Choroid plexus epithelial cell (primary cell): ENCODE measurements at regions not wholly inside any gene's neighbourhood (a gene's known extent, or its start where the extent isn't known, plus 50 kb on each side); places are given as distances from the start of the nearest gene placed in this dataset.

Experiments
- DNase-seq: peaks from one replicate; pipeline ENCODE4 v3.0.0-alpha.2; 2010; ENCODE audit warnings: low read depth
- H3K4me3 ChIP-seq: 2 replicates; pipeline ENCODE4 v1.5.1; 2011; ENCODE audit warnings: low read depth, mild to moderate bottlenecking, control low read depth, low read length, moderate library complexity
- TF ChIP-seq, protein P1 (sequence below): conservative IDR thresholded peaks from 2 replicates; pipeline ENCODE4 v1.5.1; 2011; ENCODE audit warnings: low read depth, mild to moderate bottlenecking, control low read depth, inconsistent platforms, low read length, moderate library complexity

- H3K4me3 ChIP-seq, result no peak overlapping the region
- no peak for DNase-seq
- TF ChIP-seq, protein P1, sequence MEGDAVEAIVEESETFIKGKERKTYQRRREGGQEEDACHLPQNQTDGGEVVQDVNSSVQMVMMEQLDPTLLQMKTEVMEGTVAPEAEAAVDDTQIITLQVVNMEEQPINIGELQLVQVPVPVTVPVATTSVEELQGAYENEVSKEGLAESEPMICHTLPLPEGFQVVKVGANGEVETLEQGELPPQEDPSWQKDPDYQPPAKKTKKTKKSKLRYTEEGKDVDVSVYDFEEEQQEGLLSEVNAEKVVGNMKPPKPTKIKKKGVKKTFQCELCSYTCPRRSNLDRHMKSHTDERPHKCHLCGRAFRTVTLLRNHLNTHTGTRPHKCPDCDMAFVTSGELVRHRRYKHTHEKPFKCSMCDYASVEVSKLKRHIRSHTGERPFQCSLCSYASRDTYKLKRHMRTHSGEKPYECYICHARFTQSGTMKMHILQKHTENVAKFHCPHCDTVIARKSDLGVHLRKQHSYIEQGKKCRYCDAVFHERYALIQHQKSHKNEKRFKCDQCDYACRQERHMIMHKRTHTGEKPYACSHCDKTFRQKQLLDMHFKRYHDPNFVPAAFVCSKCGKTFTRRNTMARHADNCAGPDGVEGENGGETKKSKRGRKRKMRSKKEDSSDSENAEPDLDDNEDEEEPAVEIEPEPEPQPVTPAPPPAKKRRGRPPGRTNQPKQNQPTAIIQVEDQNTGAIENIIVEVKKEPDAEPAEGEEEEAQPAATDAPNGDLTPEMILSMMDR, result no peak
These were observed 225.9 kb upstream of the CITED2 start for GRCh38 chr6:139600343-139600742.

GRCh38 chr6:139597771-139598755, 223.6 kb upstream of the CITED2 start:
- peak; percentile 97 for DNase-seq
- no peak overlapping the region for H3K4me3 ChIP-seq
- TF ChIP-seq, protein P1, result no peak

DNA sequence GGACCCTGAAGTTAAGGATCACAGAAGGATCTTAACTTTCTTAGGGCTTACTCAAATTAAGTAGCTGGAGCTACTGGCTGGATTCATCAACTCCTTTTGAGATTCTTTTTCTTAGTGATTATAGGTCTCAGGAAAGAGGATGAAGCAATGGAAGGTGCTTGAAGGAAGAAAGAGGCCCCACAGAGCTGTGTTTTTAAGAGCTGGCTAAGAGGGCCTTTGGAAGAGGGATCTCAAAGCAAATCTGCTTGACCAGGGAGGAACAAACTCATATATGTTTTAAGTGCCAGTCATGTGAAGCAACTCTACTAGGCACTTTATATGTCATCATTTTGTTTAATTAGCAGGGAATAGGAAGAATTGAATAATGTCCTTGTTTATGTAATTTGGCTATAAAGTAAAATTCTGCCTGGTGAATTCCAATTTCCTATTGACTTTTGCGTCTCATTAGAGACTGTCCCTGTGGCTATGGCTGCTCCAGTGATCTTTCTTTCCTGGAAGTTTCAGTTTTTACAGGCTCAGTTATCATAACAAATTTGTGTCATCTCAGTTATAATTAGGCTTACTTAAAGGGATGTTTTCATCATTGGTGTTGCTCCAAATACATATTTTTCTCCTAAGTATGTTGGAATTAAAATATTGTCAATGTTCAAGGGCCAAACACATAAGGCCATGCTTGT, 222.8 kb upstream of the CITED2 start:
- DNase-seq, result peak; percentile 26
- no peak overlapping the region for H3K4me3 ChIP-seq
- TF ChIP-seq, protein P1, result no peak

DNA sequence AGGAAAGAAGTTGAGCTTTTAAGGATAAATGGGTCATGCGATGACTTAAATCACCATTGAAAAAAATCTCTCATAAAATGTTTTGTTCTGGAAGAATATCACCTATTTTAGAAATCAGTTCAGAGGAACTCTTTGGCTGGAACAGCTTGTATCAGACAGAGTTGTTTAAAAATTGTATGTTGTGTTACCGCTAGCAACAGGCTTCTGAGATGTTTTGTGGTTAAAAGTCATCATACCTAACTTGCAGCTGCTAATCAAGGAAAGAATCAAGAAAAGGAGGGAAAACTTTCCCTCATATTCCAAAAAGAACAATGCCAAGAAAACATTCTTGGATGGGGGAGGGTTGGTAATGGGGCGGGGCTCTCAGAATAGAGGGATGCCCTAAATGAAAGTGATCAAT, 220.7 kb upstream of the CITED2 start:
- no peak overlapping the region for H3K4me3 ChIP-seq
- DNase-seq, result peak; percentile 75
- TF ChIP-seq, protein P1, result no peak

- TF ChIP-seq, protein P1, result no peak
- H3K4me3 ChIP-seq, result no peak overlapping the region
- no peak for DNase-seq
These were observed 220.0 kb upstream of the CITED2 start for GRCh38 chr6:139594333-139594965.

GRCh38 chr6:139593081-139593480, 218.6 kb upstream of the CITED2 start:
- no peak for DNase-seq
- H3K4me3 ChIP-seq, result no peak overlapping the region
- TF ChIP-seq, protein P1, result no peak
